Renal cortical epithelial cell (primary cell): ENCODE measurements at regions not wholly inside any gene's neighbourhood (a gene's known extent, or its start where the extent isn't known, plus 50 kb on each side); places are given as distances from the start of the nearest gene placed in this dataset.
A peak's percentile ranks its signal among the peaks of the same experiment; 100 is the strongest.

ENCODE experiments used
- DNase-seq: peaks from one replicate; pipeline ENCODE4 v3.0.0-alpha.2; 2011; ENCODE audit warnings: low read depth

GRCh38 chr10:33612116-33612515, 277.6 kb upstream of the NRP1 start:
- DNase-seq = peak; percentile 3

- DNase-seq = no peak
Measured at GRCh38 chr10:33611423-33611822, 277.0 kb upstream of the NRP1 start.

GRCh38 chr10:33609546-33609945, 275.1 kb upstream of the NRP1 start:
- peak; percentile 5 for DNase-seq

- DNase-seq = no peak
Measured at GRCh38 chr10:33602278-33602677, 267.8 kb upstream of the NRP1 start.

GRCh38 chr10:33600381-33600780, 265.9 kb upstream of the NRP1 start:
- DNase-seq = peak; percentile 5

GRCh38 chr10:33596422-33596821, 262.0 kb upstream of the NRP1 start:
- no peak for DNase-seq

GRCh38 chr10:33594475-33594874, 260.0 kb upstream of the NRP1 start:
- peak; percentile 59 for DNase-seq

GRCh38 chr10:33588974-33589600, 254.6 kb upstream of the NRP1 start:
- no peak for DNase-seq

- DNase-seq = peak; percentile 14
Measured at GRCh38 chr10:33584596-33584995, 250.1 kb upstream of the NRP1 start.

- DNase-seq = no peak
Measured at GRCh38 chr10:33579996-33580395, 245.5 kb upstream of the NRP1 start.

- no peak for DNase-seq
Measured at GRCh38 chr10:33573606-33574005, 239.1 kb upstream of the NRP1 start.

GRCh38 chr10:33571616-33572015, 237.1 kb upstream of the NRP1 start:
- peak; percentile 87 for DNase-seq

GRCh38 chr10:33570495-33570894, 236.0 kb upstream of the NRP1 start:
- no peak for DNase-seq

- no peak for DNase-seq
Measured at GRCh38 chr10:33569702-33570101, 235.2 kb upstream of the NRP1 start.

- no peak for DNase-seq
Measured at GRCh38 chr10:33566426-33566825, 232.0 kb upstream of the NRP1 start.

- no peak for DNase-seq
Measured at GRCh38 chr10:33566001-33566400, 231.5 kb upstream of the NRP1 start.

GRCh38 chr10:33565231-33565630, 230.8 kb upstream of the NRP1 start:
- no peak for DNase-seq

GRCh38 chr10:33559105-33559504, 224.6 kb upstream of the NRP1 start:
- DNase-seq = peak; percentile 21

GRCh38 chr10:33557313-33557712, 222.8 kb upstream of the NRP1 start:
- DNase-seq = no peak

GRCh38 chr10:33556620-33557019, 222.2 kb upstream of the NRP1 start:
- no peak for DNase-seq

- DNase-seq = no peak
Measured at GRCh38 chr10:33556103-33556502, 221.6 kb upstream of the NRP1 start.

GRCh38 chr10:33553748-33554571, 219.5 kb upstream of the NRP1 start:
- DNase-seq = no peak

- DNase-seq = no peak
Measured at GRCh38 chr10:33552290-33552689, 217.8 kb upstream of the NRP1 start.
